Left cardiac atrium (tissue), 4 donors: ENCODE measurements at regions not wholly inside any gene's neighbourhood (a gene's known extent, or its start where the extent isn't known, plus 50 kb on each side); places are given as distances from the start of the nearest gene placed in this dataset.

ENCODE experiments used
- ATAC-seq, 2 donors: fragments of 200-7000 bp; cut with Tn5 transposase; one replicate each; pipeline ENCODE4 v1.9.1; 2020; ENCODE audit warnings: mild to moderate bottlenecking in 2 of 2, moderate library complexity in 2 of 2
- DNase-seq: peaks from one replicate; pipeline ENCODE4 v3.0.0-alpha.2; 2020
- intact Hi-C, 2 donors: fragments of 100-400 bp; cut with DNase I; formaldehyde crosslinking; loops; one replicate each; pipeline versions ENCODE4 v1.14.1 to v1.15.1; 2022 to 2023
- donor health status: DM: no; HTN: yes; CAD: no.
- donor health status: DM: no; HTN: yes; CAD: no; lungs with severe emphysema.
- donor health status: DM: yes; HTN: yes; CAD: no.
- donor health status: Dilated cardiomyopathy.

- intact Hi-C loops: no loop called here
- no peak for DNase-seq
- ATAC-seq: no peak
Observed at GRCh38 chr3:116912116-116912515, 202.5 kb downstream of the TUSC7 start.

GRCh38 chr3:116914004-116914403 is 204.4 kb downstream of the TUSC7 start:
- intact Hi-C loops: no loop called here
- ATAC-seq: no peak

GRCh38 chr3:116916836-116917235 is 207.3 kb downstream of the TUSC7 start:
- intact Hi-C loops: no loop called here
- DNase-seq: no peak
- no peak for ATAC-seq

More at GRCh38 chr3:116914004-116914403, 204.4 kb downstream of the TUSC7 start:
- no peak for DNase-seq

GRCh38 chr3:116920826-116921610 is 211.4 kb downstream of the TUSC7 start:
- ATAC-seq (no peak), DNase-seq (no peak)
- intact Hi-C loops: no loop called here

DNA sequence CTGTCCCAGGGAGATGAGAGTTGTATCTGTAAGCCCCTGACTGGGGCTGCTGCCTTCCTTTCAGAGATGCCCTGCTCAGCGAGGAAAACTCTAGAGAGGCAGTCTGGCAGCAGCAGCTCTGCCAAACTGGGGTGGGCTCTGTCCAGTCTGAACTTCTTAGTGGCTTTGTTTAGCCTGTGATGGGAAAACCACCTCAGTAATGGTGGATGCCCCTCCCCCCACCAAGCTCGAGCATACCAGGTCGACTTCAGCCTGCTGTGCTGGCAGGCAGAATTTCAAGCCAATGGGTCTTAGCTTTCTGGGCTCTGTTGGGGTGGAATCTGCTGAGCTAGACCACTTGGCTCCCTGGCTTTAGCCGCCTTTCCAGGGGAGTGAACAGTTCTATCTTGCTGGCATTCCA is 218.3 kb downstream of the TUSC7 start:
- ATAC-seq (no peak), DNase-seq (no peak)
- intact Hi-C loops: no loop called here

GRCh38 chr3:116929505-116930222 is 220.1 kb downstream of the TUSC7 start:
- DNase-seq (no peak), ATAC-seq (no peak)
- intact Hi-C loops: no loop called here

GRCh38 chr3:116930786-116931185 is 221.2 kb downstream of the TUSC7 start:
- ATAC-seq (no peak), DNase-seq (no peak)
- intact Hi-C loops: no loop called here

GRCh38 chr3:116939091-116939490 is 229.5 kb downstream of the TUSC7 start:
- DNase-seq (no peak), ATAC-seq (no peak)
- intact Hi-C loops: no loop called here

GRCh38 chr3:116939550-116939949 is 230.0 kb downstream of the TUSC7 start:
- intact Hi-C loops: no loop called here
- ATAC-seq: no peak
- DNase-seq: no peak

GRCh38 chr3:116940719-116941118 is 231.1 kb downstream of the TUSC7 start:
- intact Hi-C loops: no loop called here
- no peak for ATAC-seq
- DNase-seq: no peak

- no peak for ATAC-seq
- DNase-seq: no peak
- intact Hi-C loops: no loop called here
Observed at GRCh38 chr3:116946376-116946775, 236.8 kb downstream of the TUSC7 start.

- ATAC-seq (no peak), DNase-seq (no peak)
Observed at GRCh38 chr3:116947148-116947547, 237.6 kb downstream of the TUSC7 start.

GRCh38 chr3:116947809-116948208 is 238.2 kb downstream of the TUSC7 start:
- DNase-seq (no peak), ATAC-seq (no peak)
- intact Hi-C loops: no loop called here

More at GRCh38 chr3:116947148-116947547, 237.6 kb downstream of the TUSC7 start:
- intact Hi-C loops: no loop called here

DNA sequence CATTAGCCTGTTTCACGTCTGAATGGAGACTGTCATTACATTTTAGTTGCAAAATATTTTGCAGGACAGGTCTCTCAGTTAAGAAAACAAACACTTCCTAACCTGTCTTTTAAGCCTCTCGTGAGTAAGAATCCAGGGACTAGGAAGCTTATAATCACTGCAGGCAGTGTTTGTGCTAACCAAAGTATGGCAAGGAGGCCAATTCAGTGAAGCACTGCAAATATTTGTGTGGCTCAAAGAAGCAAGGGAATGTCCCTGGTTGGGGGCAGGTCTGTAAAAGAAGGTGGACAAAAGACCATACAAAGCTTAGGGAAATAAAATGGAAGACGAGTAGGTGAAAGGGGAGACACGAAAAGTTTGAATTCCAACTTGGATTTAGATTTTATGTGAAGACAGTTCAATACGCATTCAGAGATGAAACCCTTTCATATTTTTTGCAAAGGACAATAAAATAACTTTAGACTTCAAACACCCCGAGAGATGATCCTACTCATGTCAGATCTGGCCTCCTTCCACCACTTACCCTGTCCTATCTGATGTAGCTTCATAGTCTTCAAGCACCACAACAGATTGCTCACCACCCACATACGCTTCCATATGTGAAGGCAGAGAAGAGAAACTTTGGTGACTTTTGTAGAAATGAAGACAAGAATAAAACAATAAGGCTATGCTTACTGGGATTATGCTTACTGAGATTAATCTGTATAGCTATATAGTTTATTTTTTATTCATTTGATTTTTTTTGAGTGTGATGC is 240.9 kb downstream of the TUSC7 start:
- DNase-seq (no peak), ATAC-seq (no peak)

DNA sequence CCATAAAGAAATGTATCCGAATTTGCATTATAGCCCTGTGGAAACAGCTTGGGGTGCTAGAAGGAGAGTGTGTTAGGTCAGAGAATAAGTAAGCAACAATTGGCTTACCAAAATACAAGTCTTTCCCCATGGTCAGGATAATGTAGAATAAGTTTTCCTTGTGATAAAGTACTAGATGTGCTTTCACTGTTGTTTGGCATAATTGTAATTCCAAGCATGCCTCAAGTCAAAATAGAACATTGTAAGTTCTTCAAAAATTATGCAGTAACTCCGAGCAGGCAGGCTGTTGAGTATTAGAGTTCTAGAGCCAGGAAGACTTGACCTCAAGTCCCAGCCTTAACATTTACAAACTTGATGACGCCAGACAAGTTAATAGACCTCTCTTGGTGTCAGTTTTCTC is 242.0 kb downstream of the TUSC7 start:
- ATAC-seq: no peak
- DNase-seq: no peak
- intact Hi-C loops: no loop called here

More for the DNA sequence above, 240.9 kb downstream of the TUSC7 start:
- intact Hi-C loops: no loop called here

DNA sequence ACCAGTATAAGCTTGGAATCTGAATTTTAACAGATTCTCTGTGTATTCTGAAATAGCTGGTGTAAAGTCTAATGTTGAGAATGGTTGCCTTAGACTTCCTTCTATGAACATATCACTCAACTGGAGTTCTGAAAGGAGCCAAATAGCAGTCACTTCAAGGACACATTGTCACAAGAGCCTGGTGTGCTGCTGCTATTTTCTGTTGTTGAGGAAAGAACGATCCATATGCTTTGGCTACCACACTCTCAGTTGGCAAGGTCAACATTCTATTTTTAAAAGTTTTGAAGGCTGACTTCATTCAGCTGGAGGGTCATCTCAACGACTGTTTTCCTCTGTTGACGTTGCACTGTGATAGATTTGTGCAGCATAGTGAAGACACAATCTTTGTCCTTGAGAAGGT is 248.7 kb downstream of the TUSC7 start:
- intact Hi-C loops: no loop called here
- ATAC-seq: no peak
- DNase-seq: no peak

- ATAC-seq: no peak
- intact Hi-C loops: no loop called here
Observed at GRCh38 chr3:116961106-116961505, 251.5 kb downstream of the TUSC7 start.

GRCh38 chr3:116963802-116964201 is 254.2 kb downstream of the TUSC7 start:
- intact Hi-C loops: no loop called here
- no peak for DNase-seq
- no peak for ATAC-seq

More at GRCh38 chr3:116961106-116961505, 251.5 kb downstream of the TUSC7 start:
- DNase-seq: no peak

- no peak for DNase-seq
- intact Hi-C loops: no loop called here
- no peak for ATAC-seq
Observed at GRCh38 chr3:116966649-116967048, 257.1 kb downstream of the TUSC7 start.

- DNase-seq: no peak
- intact Hi-C loops: no loop called here
- ATAC-seq: no peak
Observed at GRCh38 chr3:116969135-116969534, 259.6 kb downstream of the TUSC7 start.
